ENCODE measurements at regions not wholly inside any gene's neighbourhood (a gene's known extent, or its start where the extent isn't known, plus 50 kb on each side); places are given as distances from the start of the nearest gene placed in this dataset.

- H3K4me2 ChIP-seq = no peak overlapping the region
- no peaks in the 10 kb centered on the region for H4K20me1 ChIP-seq (replicated peaks; ENCODE audit: insufficient read depth)
- H3K27me3 ChIP-seq (ENCODE audit: insufficient read depth) = no peaks in the 10 kb centered on the region
- no peaks in the 10 kb centered on the region for H3K79me2 ChIP-seq (replicated peaks; ENCODE audit: insufficient read depth)
- no peak overlapping the region for H2AFZ ChIP-seq
- no peak for DNase-seq (ENCODE audit: low spot score)
- no peak overlapping the region for H3K4me3 Mint-ChIP-seq
- H3K27ac Mint-ChIP-seq = no peak overlapping the region
- H3K36me3 ChIP-seq (ENCODE audit: insufficient read depth) = no peaks in the 10 kb centered on the region
- H3K9me2 ChIP-seq (ENCODE audit: insufficient read depth) = no peaks in the 10 kb centered on the region
- H3F3A ChIP-seq (replicated peaks; ENCODE audit: low read depth) = no peaks in the 10 kb centered on the region
- H3K4me3 ChIP-seq = no peak overlapping the region
- no peaks in the 10 kb centered on the region for H3K9me3 Mint-ChIP-seq
- H3K36me3 Mint-ChIP-seq (ENCODE audit: low read depth) = no peaks in the 10 kb centered on the region
- no peaks in the 10 kb centered on the region for H3K27me3 Mint-ChIP-seq (ENCODE audit: insufficient read depth, low read depth, poor library complexity)
- no peak overlapping the region for H3K27ac ChIP-seq (ENCODE audit: low read depth)
- no peaks in the 10 kb centered on the region for H3K4me1 Mint-ChIP-seq
- TF ChIP-seq, protein P1, sequence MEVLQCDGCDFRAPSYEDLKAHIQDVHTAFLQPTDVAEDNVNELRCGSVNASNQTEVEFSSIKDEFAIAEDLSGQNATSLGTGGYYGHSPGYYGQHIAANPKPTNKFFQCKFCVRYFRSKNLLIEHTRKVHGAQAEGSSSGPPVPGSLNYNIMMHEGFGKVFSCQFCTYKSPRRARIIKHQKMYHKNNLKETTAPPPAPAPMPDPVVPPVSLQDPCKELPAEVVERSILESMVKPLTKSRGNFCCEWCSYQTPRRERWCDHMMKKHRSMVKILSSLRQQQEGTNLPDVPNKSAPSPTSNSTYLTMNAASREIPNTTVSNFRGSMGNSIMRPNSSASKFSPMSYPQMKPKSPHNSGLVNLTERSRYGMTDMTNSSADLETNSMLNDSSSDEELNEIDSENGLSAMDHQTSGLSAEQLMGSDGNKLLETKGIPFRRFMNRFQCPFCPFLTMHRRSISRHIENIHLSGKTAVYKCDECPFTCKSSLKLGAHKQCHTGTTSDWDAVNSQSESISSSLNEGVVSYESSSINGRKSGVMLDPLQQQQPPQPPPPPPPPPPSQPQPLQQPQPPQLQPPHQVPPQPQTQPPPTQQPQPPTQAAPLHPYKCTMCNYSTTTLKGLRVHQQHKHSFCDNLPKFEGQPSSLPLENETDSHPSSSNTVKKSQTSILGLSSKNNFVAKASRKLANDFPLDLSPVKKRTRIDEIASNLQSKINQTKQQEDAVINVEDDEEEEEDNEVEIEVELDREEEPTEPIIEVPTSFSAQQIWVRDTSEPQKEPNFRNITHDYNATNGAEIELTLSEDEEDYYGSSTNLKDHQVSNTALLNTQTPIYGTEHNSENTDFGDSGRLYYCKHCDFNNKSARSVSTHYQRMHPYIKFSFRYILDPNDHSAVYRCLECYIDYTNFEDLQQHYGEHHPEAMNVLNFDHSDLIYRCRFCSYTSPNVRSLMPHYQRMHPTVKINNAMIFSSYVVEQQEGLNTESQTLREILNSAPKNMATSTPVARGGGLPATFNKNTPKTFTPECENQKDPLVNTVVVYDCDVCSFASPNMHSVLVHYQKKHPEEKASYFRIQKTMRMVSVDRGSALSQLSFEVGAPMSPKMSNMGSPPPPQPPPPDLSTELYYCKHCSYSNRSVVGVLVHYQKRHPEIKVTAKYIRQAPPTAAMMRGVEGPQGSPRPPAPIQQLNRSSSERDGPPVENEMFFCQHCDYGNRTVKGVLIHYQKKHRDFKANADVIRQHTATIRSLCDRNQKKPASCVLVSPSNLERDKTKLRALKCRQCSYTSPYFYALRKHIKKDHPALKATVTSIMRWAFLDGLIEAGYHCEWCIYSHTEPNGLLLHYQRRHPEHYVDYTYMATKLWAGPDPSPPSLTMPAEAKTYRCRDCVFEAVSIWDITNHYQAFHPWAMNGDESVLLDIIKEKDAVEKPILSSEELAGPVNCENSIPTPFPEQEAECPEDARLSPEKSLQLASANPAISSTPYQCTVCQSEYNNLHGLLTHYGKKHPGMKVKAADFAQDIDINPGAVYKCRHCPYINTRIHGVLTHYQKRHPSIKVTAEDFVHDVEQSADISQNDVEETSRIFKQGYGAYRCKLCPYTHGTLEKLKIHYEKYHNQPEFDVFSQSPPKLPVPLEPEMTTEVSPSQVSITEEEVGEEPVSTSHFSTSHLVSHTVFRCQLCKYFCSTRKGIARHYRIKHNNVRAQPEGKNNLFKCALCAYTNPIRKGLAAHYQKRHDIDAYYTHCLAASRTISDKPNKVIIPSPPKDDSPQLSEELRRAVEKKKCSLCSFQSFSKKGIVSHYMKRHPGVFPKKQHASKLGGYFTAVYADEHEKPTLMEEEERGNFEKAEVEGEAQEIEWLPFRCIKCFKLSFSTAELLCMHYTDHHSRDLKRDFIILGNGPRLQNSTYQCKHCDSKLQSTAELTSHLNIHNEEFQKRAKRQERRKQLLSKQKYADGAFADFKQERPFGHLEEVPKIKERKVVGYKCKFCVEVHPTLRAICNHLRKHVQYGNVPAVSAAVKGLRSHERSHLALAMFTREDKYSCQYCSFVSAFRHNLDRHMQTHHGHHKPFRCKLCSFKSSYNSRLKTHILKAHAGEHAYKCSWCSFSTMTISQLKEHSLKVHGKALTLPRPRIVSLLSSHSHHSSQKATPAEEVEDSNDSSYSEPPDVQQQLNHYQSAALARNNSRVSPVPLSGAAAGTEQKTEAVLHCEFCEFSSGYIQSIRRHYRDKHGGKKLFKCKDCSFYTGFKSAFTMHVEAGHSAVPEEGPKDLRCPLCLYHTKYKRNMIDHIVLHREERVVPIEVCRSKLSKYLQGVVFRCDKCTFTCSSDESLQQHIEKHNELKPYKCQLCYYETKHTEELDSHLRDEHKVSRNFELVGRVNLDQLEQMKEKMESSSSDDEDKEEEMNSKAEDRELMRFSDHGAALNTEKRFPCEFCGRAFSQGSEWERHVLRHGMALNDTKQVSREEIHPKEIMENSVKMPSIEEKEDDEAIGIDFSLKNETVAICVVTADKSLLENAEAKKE (CRISPR knock-in tag; IDR thresholded peaks at IDR 0.05) = no peak
- TF ChIP-seq, protein P2, sequence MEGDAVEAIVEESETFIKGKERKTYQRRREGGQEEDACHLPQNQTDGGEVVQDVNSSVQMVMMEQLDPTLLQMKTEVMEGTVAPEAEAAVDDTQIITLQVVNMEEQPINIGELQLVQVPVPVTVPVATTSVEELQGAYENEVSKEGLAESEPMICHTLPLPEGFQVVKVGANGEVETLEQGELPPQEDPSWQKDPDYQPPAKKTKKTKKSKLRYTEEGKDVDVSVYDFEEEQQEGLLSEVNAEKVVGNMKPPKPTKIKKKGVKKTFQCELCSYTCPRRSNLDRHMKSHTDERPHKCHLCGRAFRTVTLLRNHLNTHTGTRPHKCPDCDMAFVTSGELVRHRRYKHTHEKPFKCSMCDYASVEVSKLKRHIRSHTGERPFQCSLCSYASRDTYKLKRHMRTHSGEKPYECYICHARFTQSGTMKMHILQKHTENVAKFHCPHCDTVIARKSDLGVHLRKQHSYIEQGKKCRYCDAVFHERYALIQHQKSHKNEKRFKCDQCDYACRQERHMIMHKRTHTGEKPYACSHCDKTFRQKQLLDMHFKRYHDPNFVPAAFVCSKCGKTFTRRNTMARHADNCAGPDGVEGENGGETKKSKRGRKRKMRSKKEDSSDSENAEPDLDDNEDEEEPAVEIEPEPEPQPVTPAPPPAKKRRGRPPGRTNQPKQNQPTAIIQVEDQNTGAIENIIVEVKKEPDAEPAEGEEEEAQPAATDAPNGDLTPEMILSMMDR (conservative IDR thresholded peaks at IDR 0.05; ENCODE audit: low read depth in 2 of 2) = no peak
- TF ChIP-seq JUNB (IDR thresholded peaks at IDR 0.05; ENCODE audit: unreplicated experiment) = no peak
- no peak for TF ChIP-seq EZH2 (IDR thresholded peaks at IDR 0.05; ENCODE audit: low read depth, unreplicated experiment)
- TF ChIP-seq ZNF114 (CRISPR knock-in tag; IDR thresholded peaks at IDR 0.05) = no peak
- TF ChIP-seq, protein P3, sequence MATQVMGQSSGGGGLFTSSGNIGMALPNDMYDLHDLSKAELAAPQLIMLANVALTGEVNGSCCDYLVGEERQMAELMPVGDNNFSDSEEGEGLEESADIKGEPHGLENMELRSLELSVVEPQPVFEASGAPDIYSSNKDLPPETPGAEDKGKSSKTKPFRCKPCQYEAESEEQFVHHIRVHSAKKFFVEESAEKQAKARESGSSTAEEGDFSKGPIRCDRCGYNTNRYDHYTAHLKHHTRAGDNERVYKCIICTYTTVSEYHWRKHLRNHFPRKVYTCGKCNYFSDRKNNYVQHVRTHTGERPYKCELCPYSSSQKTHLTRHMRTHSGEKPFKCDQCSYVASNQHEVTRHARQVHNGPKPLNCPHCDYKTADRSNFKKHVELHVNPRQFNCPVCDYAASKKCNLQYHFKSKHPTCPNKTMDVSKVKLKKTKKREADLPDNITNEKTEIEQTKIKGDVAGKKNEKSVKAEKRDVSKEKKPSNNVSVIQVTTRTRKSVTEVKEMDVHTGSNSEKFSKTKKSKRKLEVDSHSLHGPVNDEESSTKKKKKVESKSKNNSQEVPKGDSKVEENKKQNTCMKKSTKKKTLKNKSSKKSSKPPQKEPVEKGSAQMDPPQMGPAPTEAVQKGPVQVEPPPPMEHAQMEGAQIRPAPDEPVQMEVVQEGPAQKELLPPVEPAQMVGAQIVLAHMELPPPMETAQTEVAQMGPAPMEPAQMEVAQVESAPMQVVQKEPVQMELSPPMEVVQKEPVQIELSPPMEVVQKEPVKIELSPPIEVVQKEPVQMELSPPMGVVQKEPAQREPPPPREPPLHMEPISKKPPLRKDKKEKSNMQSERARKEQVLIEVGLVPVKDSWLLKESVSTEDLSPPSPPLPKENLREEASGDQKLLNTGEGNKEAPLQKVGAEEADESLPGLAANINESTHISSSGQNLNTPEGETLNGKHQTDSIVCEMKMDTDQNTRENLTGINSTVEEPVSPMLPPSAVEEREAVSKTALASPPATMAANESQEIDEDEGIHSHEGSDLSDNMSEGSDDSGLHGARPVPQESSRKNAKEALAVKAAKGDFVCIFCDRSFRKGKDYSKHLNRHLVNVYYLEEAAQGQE (IDR thresholded peaks at IDR 0.05; ENCODE audit: unreplicated experiment) = no peak
- TF ChIP-seq STAT1 (IDR thresholded peaks at IDR 0.05; ENCODE audit: unreplicated experiment) = no peak
- no peak for TF ChIP-seq EZH2phosphoT487 (IDR thresholded peaks at IDR 0.05; ENCODE audit: unreplicated experiment)
- no peak for ATAC-seq
- no peaks in the 10 kb centered on the region for H3K4me1 ChIP-seq (ENCODE audit: insufficient read depth)
These were observed 499.5 kb upstream of the KLF12 start for GRCh38 chr13:74633734-74634133.
